PFSK-1 (cell line): ENCODE measurements at regions not wholly inside any gene's neighbourhood (a gene's known extent, or its start where the extent isn't known, plus 50 kb on each side); places are given as distances from the start of the nearest gene placed in this dataset.

Experiments
- FOXP2 ChIP-seq: optimal IDR thresholded peaks from 2 replicates; pipeline ENCODE3; 2011; ENCODE audit warnings: borderline replicate concordance, control low read depth, inconsistent platforms; ENCODE audit not compliant: insufficient read depth; ENCODE audit errors: extremely low read length, extremely low read depth
- POLR2AphosphoS5 ChIP-seq: IDR thresholded peaks from 2 replicates; pipeline ENCODE4 v1.6.1; 2012; ENCODE audit warnings: low read depth, mild to moderate bottlenecking, control low read depth, low read length, moderate library complexity
- SIN3A ChIP-seq: IDR thresholded peaks from 2 replicates; pipeline ENCODE4 v1.6.1; 2012; ENCODE audit warnings: mild to moderate bottlenecking, low read length, moderate library complexity, borderline replicate concordance; ENCODE audit not compliant: insufficient read depth
- TAF1 ChIP-seq: IDR thresholded peaks from 2 replicates; pipeline ENCODE4 v1.6.1; 2012; ENCODE audit warnings: low read length, control low read depth, borderline replicate concordance; ENCODE audit not compliant: insufficient read depth
- TF ChIP-seq, protein P1 (sequence below), 2 experiments: IDR thresholded peaks; 2 replicates each; pipeline versions ENCODE4 v1.6.1 to v1.8.0; 2011 to 2012; ENCODE audit warnings: low read depth in 2 of 2, low read length in 2 of 2, control low read depth in 1 of 2, inconsistent platforms in 1 of 2, mild to moderate bottlenecking in 1 of 2, moderate library complexity in 1 of 2; ENCODE audit not compliant: insufficient read depth in 1 of 2

DNA sequence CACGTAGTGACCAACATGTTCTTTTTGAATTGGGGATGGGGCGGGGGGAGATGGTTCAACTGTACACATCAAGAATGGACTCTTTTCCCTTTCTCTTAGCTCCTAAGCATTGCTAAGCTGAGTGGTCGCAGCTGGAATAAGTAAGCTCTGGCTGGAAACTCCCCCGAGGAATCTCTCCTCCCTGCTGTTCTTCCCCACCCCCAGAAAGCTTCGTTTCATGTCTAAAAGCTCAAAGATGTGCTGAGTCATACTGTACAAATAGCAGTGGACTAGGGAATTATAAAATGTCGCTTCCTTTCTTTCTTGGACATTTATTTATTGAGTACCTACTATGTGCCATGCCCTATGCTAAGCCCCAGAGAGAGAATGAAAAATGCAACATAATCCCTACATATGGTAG is 191.1 kb upstream of the ADO start:
- TF ChIP-seq TAF1: no peak
- no peak for TF ChIP-seq POLR2AphosphoS5
- TF ChIP-seq, protein P1, sequence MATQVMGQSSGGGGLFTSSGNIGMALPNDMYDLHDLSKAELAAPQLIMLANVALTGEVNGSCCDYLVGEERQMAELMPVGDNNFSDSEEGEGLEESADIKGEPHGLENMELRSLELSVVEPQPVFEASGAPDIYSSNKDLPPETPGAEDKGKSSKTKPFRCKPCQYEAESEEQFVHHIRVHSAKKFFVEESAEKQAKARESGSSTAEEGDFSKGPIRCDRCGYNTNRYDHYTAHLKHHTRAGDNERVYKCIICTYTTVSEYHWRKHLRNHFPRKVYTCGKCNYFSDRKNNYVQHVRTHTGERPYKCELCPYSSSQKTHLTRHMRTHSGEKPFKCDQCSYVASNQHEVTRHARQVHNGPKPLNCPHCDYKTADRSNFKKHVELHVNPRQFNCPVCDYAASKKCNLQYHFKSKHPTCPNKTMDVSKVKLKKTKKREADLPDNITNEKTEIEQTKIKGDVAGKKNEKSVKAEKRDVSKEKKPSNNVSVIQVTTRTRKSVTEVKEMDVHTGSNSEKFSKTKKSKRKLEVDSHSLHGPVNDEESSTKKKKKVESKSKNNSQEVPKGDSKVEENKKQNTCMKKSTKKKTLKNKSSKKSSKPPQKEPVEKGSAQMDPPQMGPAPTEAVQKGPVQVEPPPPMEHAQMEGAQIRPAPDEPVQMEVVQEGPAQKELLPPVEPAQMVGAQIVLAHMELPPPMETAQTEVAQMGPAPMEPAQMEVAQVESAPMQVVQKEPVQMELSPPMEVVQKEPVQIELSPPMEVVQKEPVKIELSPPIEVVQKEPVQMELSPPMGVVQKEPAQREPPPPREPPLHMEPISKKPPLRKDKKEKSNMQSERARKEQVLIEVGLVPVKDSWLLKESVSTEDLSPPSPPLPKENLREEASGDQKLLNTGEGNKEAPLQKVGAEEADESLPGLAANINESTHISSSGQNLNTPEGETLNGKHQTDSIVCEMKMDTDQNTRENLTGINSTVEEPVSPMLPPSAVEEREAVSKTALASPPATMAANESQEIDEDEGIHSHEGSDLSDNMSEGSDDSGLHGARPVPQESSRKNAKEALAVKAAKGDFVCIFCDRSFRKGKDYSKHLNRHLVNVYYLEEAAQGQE (IDR thresholded peaks at IDR 0.05; ENCODE audit: insufficient read depth in 1 of 2, low read depth in 2 of 2, low read length in 2 of 2): no peak
- TF ChIP-seq SIN3A: no peak
- TF ChIP-seq FOXP2: no peak

- TF ChIP-seq FOXP2: no peak
- TF ChIP-seq POLR2AphosphoS5: no peak
- TF ChIP-seq, protein P1 (IDR thresholded peaks at IDR 0.05; ENCODE audit: insufficient read depth in 1 of 2, low read depth in 2 of 2, low read length in 2 of 2): no peak
- TF ChIP-seq SIN3A: no peak
- TF ChIP-seq TAF1: no peak
Measured at GRCh38 chr10:62613859-62614258, 190.7 kb upstream of the ADO start.

DNA sequence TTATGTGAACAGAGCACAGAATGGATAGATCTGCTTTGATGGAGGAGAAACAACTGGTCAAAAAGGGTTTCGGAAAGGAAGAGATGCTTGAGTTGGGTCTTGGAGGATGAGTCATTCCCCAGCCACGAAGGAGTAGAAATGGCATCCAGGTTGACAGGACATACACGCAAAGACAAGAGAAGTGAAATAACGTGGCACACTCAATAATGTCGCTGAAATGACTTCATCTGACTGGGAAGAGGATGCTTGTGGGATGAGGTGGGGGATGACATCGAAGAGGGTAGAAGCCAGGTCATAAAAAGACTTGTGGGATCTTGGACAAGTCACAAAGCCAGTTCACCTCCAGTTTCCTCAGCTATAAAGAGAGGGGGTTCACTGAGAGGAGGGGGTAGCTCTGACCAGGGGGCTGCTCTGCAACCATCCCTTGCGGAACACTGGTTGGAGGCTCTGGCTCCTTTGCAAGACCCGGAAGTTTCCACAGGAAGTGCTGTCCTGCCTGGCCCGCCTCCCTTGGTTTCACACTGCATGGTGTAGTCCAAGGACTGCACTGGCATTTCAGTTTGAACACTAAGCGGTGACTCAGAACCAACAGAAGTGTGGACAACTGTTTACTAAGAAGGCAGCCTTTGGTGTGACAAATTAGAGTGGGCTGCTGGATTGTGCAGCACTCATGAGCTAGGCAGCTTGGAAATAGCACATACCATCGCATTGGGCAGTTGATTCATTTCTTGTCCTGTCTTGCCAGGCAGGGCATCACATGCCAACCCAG is 189.9 kb upstream of the ADO start:
- TF ChIP-seq, protein P1 (IDR thresholded peaks at IDR 0.05; ENCODE audit: insufficient read depth in 1 of 2, low read depth in 2 of 2, low read length in 2 of 2): no peak
- TF ChIP-seq SIN3A: no peak
- TF ChIP-seq POLR2AphosphoS5: no peak
- no peak for TF ChIP-seq TAF1
- no peak for TF ChIP-seq FOXP2

GRCh38 chr10:62616885-62617590 is 187.5 kb upstream of the ADO start:
- TF ChIP-seq POLR2AphosphoS5: no peak
- no peak for TF ChIP-seq FOXP2
- no peak for TF ChIP-seq SIN3A
- TF ChIP-seq, protein P1 (IDR thresholded peaks at IDR 0.05; ENCODE audit: insufficient read depth in 1 of 2, low read depth in 2 of 2, low read length in 2 of 2): no peak
- no peak for TF ChIP-seq TAF1
